OCI-LY7 (cell line): ENCODE measurements at regions not wholly inside any gene's neighbourhood (a gene's known extent, or its start where the extent isn't known, plus 50 kb on each side); places are given as distances from the start of the nearest gene placed in this dataset.

Experiments
- BruUV-seq: library from RNA; stranded (reverse); fragments of 400-500 nt; replicated peaks from 2 replicates; lab custom pipeline; 2021; lab: Mats Ljungman, UMichigan
- CTCF ChIA-PET: fragments of 300-600 bp; sonication (Branson Sonifier 250); formaldehyde crosslinking; loops from one replicate; lab custom pipeline; 2022; ENCODE audit warnings: antibody characterized with exemption; ENCODE audit not compliant: unreplicated experiment; lab: Charles Lee
- POLR2A ChIA-PET: fragments of 300-600 bp; sonication (Branson Sonifier 250); formaldehyde crosslinking; loops from one replicate; lab custom pipeline; 2022; ENCODE audit warnings: antibody characterized with exemption; lab: Charles Lee
- DNase-seq: peaks from one replicate; pipeline ENCODE4 v3.0.0-alpha.2; 2015; ENCODE audit warnings: low spot score
- H2AFZ ChIP-seq: fragments of 200-600 bp; sonication (generic), shearing (Covaris generic); 2 replicates; pipeline ENCODE4 v1.6.1; 2014; ENCODE audit warnings: mild to moderate bottlenecking, antibody characterized with exemption, low read length, moderate library complexity
- H3K27ac ChIP-seq: fragments of 200-600 bp; sonication (generic); 2 replicates; pipeline ENCODE4 v1.5.1; 2014; ENCODE audit warnings: mixed run types, low read depth, mild to moderate bottlenecking, moderate library complexity, low read length, inconsistent platforms; ENCODE audit not compliant: poor library complexity, severe bottlenecking
- H3K36me3 ChIP-seq: fragments of 200-600 bp; sonication (generic); 2 replicates; pipeline ENCODE4 v1.6.1; 2014; ENCODE audit warnings: mild to moderate bottlenecking, antibody characterized with exemption, low read length, moderate library complexity, mixed read lengths; ENCODE audit not compliant: insufficient read depth
- H3K4me1 ChIP-seq: fragments of 200-600 bp; sonication (generic); 2 replicates; pipeline ENCODE4 v1.5.1; 2014; ENCODE audit warnings: mild to moderate bottlenecking, low read length; ENCODE audit not compliant: insufficient read depth, poor library complexity, severe bottlenecking
- H3K4me2 ChIP-seq: fragments of 200-600 bp; sonication (generic); 2 replicates; pipeline ENCODE4 v1.6.1; 2014; ENCODE audit warnings: mild to moderate bottlenecking, low read length
- H3K4me3 ChIP-seq: fragments of 200-600 bp; sonication (generic); 2 replicates; pipeline ENCODE4 v1.5.1; 2014; ENCODE audit warnings: mild to moderate bottlenecking, low read depth, low read length; ENCODE audit not compliant: poor library complexity, severe bottlenecking
- H3K79me2 ChIP-seq: fragments of 200-600 bp; sonication (generic); 2 replicates; pipeline ENCODE4 v1.6.1; 2016; ENCODE audit warnings: low read depth, mild to moderate bottlenecking, low read length, moderate library complexity, mixed read lengths; ENCODE audit not compliant: insufficient read depth
- H3K9me2 ChIP-seq: fragments of 200-600 bp; sonication (generic); 2 replicates; pipeline ENCODE4 v1.6.1; 2016; ENCODE audit warnings: mild to moderate bottlenecking, low read length, mixed read lengths; ENCODE audit not compliant: insufficient read depth
- H3K9me3 ChIP-seq: fragments of 200-600 bp; sonication (generic); 2 replicates; pipeline ENCODE4 v1.6.1; 2014; ENCODE audit warnings: mild to moderate bottlenecking, mixed run types, low read length, mixed read lengths
- H4K20me1 ChIP-seq: fragments of 200-600 bp; sonication (generic); 2 replicates; pipeline ENCODE4 v1.6.1; 2014; ENCODE audit warnings: mild to moderate bottlenecking, antibody characterized with exemption, low read length, moderate library complexity, mixed read lengths; ENCODE audit not compliant: insufficient read depth
- EZH2phosphoT487 ChIP-seq: fragments of 200-600 bp; sonication (generic); IDR thresholded peaks from 2 replicates; pipeline ENCODE4 v1.6.1; 2018; ENCODE audit warnings: low read depth, borderline replicate concordance, mild to moderate bottlenecking, mixed run types, antibody characterized with exemption, low read length, moderate library complexity, mixed read lengths
- intact Hi-C: fragments of 100-400 bp; cut with micrococcal nuclease; formaldehyde crosslinking; loops from one replicate; pipeline ENCODE4 v1.10.0; 2022; ENCODE audit not compliant: unreplicated experiment
- TF ChIP-seq, protein P1 (sequence below): fragments of 200-600 bp; sonication (generic); conservative IDR thresholded peaks from 2 replicates; pipeline ENCODE4 v1.5.1; 2014; ENCODE audit warnings: mild to moderate bottlenecking, antibody characterized with exemption, low read length, moderate library complexity, mixed read lengths

DNA sequence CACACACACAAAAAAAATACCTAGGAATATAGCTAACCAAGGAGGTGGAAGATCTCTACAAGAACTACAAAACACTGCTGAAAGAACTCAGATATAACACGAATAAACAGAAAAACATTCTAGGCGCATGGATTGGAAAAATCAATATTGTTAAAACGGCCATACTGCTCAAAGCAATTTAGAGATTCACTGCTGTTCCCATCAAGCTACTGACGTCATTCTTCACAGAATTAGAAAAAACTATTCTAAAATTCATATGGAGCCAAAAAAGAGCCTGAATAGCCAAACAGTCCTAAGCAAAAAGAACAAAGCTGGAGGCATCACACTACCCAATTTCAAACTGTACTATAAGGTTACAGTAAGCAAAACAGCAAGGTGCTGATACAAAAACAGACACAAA, 390.2 kb downstream of the IDS start:
- no peaks in the 10 kb centered on the region for H3K4me1 ChIP-seq
- H3K9me2 ChIP-seq: no peaks in the 10 kb centered on the region
- no TSS peak for BruUV-seq
- H3K4me3 ChIP-seq: no peak overlapping the region
- intact Hi-C loops: no loop called here
- CTCF ChIA-PET: no interaction called here
- H3K4me2 ChIP-seq: no peak overlapping the region
- no peaks in the 10 kb centered on the region for H3K79me2 ChIP-seq
- no peaks in the 10 kb centered on the region for H3K9me3 ChIP-seq
- no peak overlapping the region for H2AFZ ChIP-seq
- H3K27ac ChIP-seq: no peak overlapping the region
- POLR2A ChIA-PET: no interaction called here
- no peaks in the 10 kb centered on the region for H4K20me1 ChIP-seq
- no peak for TF ChIP-seq EZH2phosphoT487
- TF ChIP-seq, protein P1, sequence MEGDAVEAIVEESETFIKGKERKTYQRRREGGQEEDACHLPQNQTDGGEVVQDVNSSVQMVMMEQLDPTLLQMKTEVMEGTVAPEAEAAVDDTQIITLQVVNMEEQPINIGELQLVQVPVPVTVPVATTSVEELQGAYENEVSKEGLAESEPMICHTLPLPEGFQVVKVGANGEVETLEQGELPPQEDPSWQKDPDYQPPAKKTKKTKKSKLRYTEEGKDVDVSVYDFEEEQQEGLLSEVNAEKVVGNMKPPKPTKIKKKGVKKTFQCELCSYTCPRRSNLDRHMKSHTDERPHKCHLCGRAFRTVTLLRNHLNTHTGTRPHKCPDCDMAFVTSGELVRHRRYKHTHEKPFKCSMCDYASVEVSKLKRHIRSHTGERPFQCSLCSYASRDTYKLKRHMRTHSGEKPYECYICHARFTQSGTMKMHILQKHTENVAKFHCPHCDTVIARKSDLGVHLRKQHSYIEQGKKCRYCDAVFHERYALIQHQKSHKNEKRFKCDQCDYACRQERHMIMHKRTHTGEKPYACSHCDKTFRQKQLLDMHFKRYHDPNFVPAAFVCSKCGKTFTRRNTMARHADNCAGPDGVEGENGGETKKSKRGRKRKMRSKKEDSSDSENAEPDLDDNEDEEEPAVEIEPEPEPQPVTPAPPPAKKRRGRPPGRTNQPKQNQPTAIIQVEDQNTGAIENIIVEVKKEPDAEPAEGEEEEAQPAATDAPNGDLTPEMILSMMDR: no peak
- DNase-seq: no peak
- no peaks in the 10 kb centered on the region for H3K36me3 ChIP-seq

DNA sequence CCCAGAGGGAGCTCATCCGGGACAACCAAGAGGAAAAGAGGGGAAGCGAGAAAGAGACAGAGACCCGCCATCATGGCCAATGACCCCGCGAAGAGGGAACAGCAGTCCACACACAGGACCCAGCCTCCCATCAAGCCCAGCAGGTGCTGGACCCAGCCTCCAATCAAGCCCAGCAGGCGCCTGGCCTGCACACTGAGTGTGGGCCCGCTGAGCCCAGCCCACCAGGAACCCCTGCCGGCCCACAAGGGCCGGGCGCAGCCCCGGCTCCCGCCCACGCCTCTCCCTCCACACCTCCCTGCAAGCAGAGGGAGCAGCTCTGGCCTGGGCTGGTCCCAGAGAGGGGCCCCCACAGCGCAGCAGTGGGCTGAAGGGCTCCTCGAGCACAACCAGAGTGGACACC, 391.1 kb downstream of the IDS start:
- Histone ChIP-seq H3K79me2 (no peaks in the 10 kb centered on the region), H3K4me3 (no peak overlapping the region), H3K27ac (no peak overlapping the region), H3K4me1 (no peaks in the 10 kb centered on the region), H3K9me2 (no peaks in the 10 kb centered on the region), H2AFZ (no peak overlapping the region), H3K36me3 (no peaks in the 10 kb centered on the region), H4K20me1 (no peaks in the 10 kb centered on the region), H3K4me2 (no peak overlapping the region), H3K9me3 (no peaks in the 10 kb centered on the region)
- ChIA-PET POLR2A (no interaction called here), CTCF (no interaction called here)
- no TSS peak for BruUV-seq
- TF ChIP-seq EZH2phosphoT487: no peak
- TF ChIP-seq, protein P1: no peak
- intact Hi-C loops: no loop called here
- DNase-seq: no peak

DNA sequence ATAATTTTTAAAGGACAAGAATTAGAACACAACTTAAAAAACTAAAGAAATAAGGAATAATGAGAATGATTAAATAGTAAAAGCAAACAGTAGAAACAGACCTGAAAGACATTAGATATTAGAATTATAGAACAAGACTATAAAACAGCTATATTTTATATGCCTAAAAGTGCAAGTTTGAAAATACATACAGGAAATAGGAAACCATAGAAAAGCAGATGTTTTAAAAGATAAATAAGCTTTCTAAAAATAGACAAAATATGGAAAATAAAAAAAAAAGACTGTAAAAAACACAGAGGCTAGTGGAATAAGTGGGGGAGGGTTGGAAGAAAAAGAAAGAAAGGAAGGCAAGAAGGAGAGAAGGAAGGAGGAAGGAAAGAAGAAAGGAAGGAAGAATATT, 407.3 kb downstream of the IDS start:
- Histone ChIP-seq H3K79me2 (no peaks in the 10 kb centered on the region), H3K27ac (no peak overlapping the region), H3K4me3 (no peak overlapping the region), H3K4me2 (no peak overlapping the region), H3K9me3 (no peaks in the 10 kb centered on the region), H2AFZ (no peak overlapping the region), H3K4me1 (no peaks in the 10 kb centered on the region), H3K9me2 (no peaks in the 10 kb centered on the region), H4K20me1 (no peaks in the 10 kb centered on the region), H3K36me3 (no peaks in the 10 kb centered on the region)
- BruUV-seq: no TSS peak
- TF ChIP-seq, protein P1: no peak
- DNase-seq: no peak
- CTCF ChIA-PET: no interaction called here
- intact Hi-C loops: no loop called here
- POLR2A ChIA-PET: no interaction called here
